Lower leg skin (tissue), 3 donors: ENCODE measurements at regions not wholly inside any gene's neighbourhood (a gene's known extent, or its start where the extent isn't known, plus 50 kb on each side); places are given as distances from the start of the nearest gene placed in this dataset.

Experiments
- CTCF ChIP-seq, 3 donors: fragments of 450-650 bp; IDR thresholded peaks; one replicate each; pipeline ENCODE4 v1.5.1; 2016; ENCODE audit warnings: antibody characterized with exemption in 3 of 3, mild to moderate bottlenecking in 3 of 3, moderate library complexity in 2 of 3
- POLR2A ChIP-seq, 2 donors: fragments of 450-650 bp; IDR thresholded peaks; one replicate each; pipeline ENCODE4 v1.6.1; 2016 to 2017; ENCODE audit warnings: antibody characterized with exemption in 2 of 2, mild to moderate bottlenecking in 1 of 2, moderate library complexity in 1 of 2

GRCh38 chr6:27693766-27694546, 218.2 kb downstream of the OR2B2 start:
- TF ChIP-seq CTCF (IDR thresholded peaks at IDR 0.05) (no peak), POLR2A (IDR thresholded peaks at IDR 0.05) (no peak)
